CD4-positive, alpha-beta T cell treated with Interleukin-2 at 100 ng/mL for 4 hours (primary cell): ENCODE measurements at regions not wholly inside any gene's neighbourhood (a gene's known extent, or its start where the extent isn't known, plus 50 kb on each side); places are given as distances from the start of the nearest gene placed in this dataset.
A peak's percentile ranks its signal among the peaks of the same experiment; 100 is the strongest.
"Not testable (repeated sequence)": the region's sequence is repeated elsewhere in the genome, so short reads cannot be mapped to it uniquely, and the experiment has no call there.

Experiments used
- DNase-seq: peaks from one replicate; pipeline ENCODE4 v3.0.0-alpha.2; 2020; ENCODE audit warnings: low spot score

GRCh38 chr9:7542693-7543092 is 256.9 kb downstream of the DMAC1 start:
- DNase-seq, result no peak

- DNase-seq, result no peak
These were observed 257.5 kb downstream of the DMAC1 start for GRCh38 chr9:7542126-7542525.

- DNase-seq, result peak; percentile 14
These were observed 263.2 kb downstream of the DMAC1 start for GRCh38 chr9:7536310-7536939.

DNA sequence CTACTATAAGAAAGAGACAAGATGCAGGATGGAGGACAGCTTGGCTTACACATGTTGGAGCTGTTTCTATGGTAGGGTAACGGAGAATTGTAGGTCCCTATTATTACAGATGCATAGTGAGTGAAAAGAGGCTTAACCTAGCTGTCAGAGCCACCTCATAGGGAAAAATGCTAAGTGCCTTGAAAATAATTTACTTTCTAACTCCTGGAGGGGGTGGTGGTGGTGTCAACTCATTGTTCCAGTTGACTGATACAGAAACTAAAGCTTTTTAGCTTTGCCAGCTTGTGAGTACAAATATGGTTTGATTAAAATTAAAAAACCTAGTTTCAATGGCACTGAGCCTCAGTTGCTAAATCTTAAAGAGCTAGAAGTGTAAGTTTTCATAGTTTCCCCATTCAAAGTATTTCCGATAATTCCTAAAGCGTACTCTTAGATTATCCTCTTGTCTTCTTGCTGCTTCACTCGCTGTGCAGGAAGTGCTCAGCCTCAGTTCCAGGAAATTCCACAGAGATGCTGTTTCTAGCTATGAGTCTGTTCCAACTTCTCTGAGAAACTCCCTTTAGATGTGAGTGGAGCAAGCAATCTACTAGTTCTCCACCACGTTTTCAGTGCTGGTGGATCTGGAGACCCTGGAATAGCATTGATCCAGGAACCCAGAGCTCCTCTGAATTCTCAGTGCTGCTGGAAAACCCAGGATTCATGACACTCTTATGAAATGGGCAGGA is 265.2 kb downstream of the DMAC1 start:
- DNase-seq, result no peak

GRCh38 chr9:7533376-7534090 is 266.0 kb downstream of the DMAC1 start:
- DNase-seq, result no peak

DNA sequence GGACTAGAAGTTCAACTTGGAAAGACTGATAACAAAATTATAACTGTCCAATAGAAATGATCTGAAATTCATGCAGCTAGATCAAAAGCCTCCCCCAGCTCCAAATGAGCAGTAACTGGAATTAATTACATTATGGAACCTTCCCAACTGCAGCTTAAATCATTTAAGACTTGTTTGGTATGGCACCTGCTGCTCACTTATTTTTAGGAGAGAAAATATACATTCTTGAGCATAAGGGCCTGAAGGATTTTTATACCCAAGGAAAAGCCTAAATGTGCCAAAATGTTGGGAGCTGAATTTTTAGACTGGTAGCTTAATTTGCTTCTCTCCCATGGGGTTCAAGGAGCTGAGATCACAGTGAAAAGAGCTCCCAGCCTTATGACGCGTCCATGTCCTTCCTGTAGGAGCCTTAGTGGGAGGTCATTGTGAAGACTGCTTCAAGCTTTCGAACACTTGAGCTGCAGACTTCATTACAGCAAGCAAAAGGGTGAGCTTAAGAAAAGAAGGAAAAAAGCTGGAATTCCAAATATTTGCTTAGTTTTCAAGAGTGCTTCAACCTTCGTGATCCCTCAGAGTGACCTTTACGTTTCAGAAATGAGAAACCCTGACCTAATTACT is 276.0 kb downstream of the DMAC1 start:
- DNase-seq, result no peak

GRCh38 chr9:7520396-7520795 is 279.2 kb downstream of the DMAC1 start:
- DNase-seq, result no peak

- DNase-seq, result no peak
These were observed 283.2 kb downstream of the DMAC1 start for GRCh38 chr9:7516376-7516775.

DNA sequence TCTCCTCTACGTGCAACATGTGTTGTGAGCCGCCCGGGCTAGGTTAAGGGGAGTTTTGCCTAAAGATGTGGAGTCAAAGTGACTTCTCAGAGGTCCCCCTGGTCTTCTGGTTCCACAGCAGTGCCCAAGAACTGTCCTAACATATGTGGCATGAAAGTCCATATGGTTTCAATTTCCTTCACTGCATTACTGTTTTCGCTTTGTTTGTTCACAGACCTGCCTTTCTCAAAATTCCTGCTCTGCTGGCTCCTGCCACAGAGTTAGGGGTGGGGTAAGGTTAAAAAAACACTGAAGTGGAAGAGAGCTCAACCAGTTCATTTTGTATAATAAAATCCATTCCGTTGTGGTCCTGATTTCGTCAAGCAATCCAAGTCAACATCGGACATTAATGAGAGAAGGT is 289.4 kb downstream of the DMAC1 start:
- no peak for DNase-seq

- DNase-seq, result no peak
These were observed 289.9 kb downstream of the DMAC1 start for GRCh38 chr9:7509576-7510145.

- no peak for DNase-seq
These were observed 291.1 kb downstream of the DMAC1 start for GRCh38 chr9:7508516-7508915.

- DNase-seq, result no peak
These were observed 291.9 kb downstream of the DMAC1 start for GRCh38 chr9:7507566-7508270.

GRCh38 chr9:7507026-7507425 is 292.6 kb downstream of the DMAC1 start:
- no peak for DNase-seq

GRCh38 chr9:7500521-7500920 is 299.1 kb downstream of the DMAC1 start:
- no peak for DNase-seq

DNA sequence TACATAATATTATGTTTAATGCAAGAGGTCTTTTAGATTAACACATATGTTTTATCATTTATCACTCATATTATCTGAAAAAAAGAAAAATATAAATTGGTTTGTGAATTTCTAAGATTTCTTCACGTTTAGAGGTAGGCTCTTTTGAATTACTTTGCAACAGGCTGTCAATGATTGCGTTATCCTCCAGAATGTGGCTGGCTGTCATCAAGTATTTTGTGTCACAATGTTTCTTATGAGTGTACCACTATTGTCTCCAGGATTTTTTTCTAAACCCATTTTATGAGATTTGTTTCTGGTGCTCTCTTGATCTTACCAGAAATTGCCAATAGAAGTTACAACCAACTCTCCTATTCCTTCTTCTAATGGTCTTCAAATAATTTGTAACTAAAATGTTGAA is 307.9 kb downstream of the DMAC1 start:
- DNase-seq, result no peak

- no peak for DNase-seq
These were observed 309.1 kb downstream of the DMAC1 start for GRCh38 chr9:7490317-7491108.

DNA sequence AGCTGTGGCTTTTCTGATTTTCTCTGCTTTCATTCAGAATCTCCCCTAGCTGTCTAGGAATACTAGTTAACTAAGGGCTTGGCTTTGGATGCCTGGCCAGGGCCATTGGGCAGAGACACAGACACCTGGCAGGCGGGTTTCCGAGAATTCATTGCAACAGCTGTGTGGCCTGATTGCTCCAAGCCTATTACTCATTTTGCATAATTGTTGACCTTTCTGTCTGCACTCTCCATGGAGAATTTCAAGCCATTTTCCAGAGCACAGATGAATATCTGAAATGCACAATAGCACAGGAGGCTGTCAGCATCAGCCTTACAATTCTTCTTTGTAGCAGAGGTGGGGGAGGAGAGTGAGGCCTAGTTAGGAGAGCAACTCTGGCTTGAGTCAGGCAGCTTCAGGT is 310.5 kb downstream of the DMAC1 start:
- no peak for DNase-seq

DNA sequence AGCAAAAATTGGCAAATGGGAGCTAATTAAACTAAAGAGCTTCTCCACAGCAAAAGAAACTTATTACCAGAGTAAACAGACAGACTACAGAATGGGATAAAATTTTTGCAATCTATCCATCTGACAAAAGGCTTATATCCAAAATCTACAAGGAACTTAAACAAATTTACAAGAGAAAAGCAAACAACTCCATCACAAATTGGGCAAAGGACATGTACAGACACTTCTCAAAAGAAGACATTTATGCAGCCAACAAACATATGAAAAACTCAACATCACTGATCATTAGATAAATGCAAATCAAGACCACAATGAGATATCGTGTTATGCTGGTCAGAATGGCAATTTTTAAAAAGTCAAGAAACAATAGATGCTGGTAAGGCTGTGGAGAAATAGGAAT is 315.6 kb downstream of the DMAC1 start:
- not testable (repeated sequence) for DNase-seq

- DNase-seq, result no peak
These were observed 318.0 kb downstream of the DMAC1 start for GRCh38 chr9:7481570-7481969.

GRCh38 chr9:7479300-7479699 is 320.3 kb downstream of the DMAC1 start:
- no peak for DNase-seq

- no peak for DNase-seq
These were observed 320.9 kb downstream of the DMAC1 start for GRCh38 chr9:7478646-7479045.
